ENCODE measurements at regions not wholly inside any gene's neighbourhood (a gene's known extent, or its start where the extent isn't known, plus 50 kb on each side); places are given as distances from the start of the nearest gene placed in this dataset.

- no peak for DNase-seq (ENCODE audit: extremely low read depth, low read depth)
- TF ChIP-seq CTCF (IDR thresholded peaks at IDR 0.05; ENCODE audit: low read depth, low read length), result no peak
Observed at GRCh38 chr6:99152347-99152643, 197.2 kb downstream of the FAXC start.

DNA sequence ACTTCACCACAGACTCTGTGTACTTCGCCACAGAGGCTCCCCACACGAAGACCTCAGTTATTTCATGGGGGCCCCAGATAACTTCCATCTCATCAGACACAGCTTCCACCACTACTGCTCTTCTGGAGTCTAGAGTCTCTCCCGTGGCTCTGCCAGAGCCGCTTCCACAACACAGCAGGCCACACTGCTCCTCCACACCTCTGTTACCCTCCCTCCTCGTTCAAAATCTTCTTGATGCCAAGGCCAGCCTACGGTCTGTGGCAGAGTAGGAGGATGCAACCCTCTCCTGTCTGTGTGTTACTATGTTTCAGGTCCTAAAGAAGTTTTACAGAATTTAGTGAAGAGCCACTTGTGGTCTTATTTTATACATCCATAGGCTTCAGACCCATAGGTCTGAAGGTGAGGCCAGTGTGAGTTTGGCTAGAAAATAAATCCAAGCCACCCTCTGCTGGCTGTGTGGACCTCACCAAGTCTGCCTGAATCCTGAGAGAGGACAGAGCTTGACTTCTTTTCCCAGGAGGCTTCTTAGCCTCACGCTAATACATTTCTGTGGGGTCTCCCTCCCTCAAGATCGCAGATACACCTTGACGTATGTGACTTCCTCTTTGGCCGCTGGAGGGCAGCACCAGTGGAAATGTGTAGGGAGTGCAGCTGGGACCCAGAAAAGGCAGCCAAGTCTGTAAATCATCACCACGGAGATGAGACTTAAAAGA lies 197.7 kb downstream of the FAXC start:
- peak; percentile 43 for TF ChIP-seq CTCF (IDR thresholded peaks at IDR 0.05; ENCODE audit: low read depth, low read length)
- DNase-seq (ENCODE audit: extremely low read depth, low read depth), result no peak

- DNase-seq (ENCODE audit: extremely low read depth, low read depth), result no peak
- no peak for TF ChIP-seq CTCF (IDR thresholded peaks at IDR 0.05; ENCODE audit: low read depth, low read length)
Observed at GRCh38 chr6:99148761-99149160, 200.7 kb downstream of the FAXC start.

- no peak for TF ChIP-seq CTCF (IDR thresholded peaks at IDR 0.05; ENCODE audit: low read depth, low read length)
- DNase-seq (ENCODE audit: extremely low read depth, low read depth), result no peak
Observed at GRCh38 chr6:99148111-99148510, 200.4 kb upstream of the FBXL4 start.

DNA sequence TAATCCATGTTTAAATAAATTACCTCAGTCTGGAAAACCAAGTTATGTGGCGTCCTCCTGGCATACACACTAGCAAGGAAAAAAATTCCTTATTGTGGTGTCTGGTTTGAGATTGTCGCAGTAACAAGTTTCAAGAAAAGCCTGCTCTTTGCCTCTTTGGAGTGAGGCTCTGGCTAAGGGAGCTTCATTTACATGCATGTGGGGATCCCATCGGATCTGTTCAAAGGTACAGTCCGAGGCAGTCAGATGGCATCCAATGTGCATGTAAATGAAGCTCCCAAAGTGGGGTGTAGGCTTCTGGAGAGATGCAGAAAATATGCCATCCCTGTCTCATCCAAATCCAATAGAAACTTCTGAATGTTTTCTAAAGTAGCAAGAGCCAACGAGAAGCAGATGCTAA lies 199.5 kb upstream of the FBXL4 start:
- no peak for TF ChIP-seq CTCF (IDR thresholded peaks at IDR 0.05; ENCODE audit: low read depth, low read length)
- no peak for DNase-seq (ENCODE audit: extremely low read depth, low read depth)

GRCh38 chr6:99146711-99147110 lies 199.0 kb upstream of the FBXL4 start:
- TF ChIP-seq CTCF (IDR thresholded peaks at IDR 0.05; ENCODE audit: low read depth, low read length), result no peak
- DNase-seq (ENCODE audit: extremely low read depth, low read depth), result no peak

GRCh38 chr6:99145738-99146137 lies 198.0 kb upstream of the FBXL4 start:
- DNase-seq (ENCODE audit: extremely low read depth, low read depth), result no peak
- TF ChIP-seq CTCF (IDR thresholded peaks at IDR 0.05; ENCODE audit: low read depth, low read length), result no peak
